HG02759 (cell line): ENCODE measurements at regions not wholly inside any gene's neighbourhood (a gene's known extent, or its start where the extent isn't known, plus 50 kb on each side); places are given as distances from the start of the nearest gene placed in this dataset.
"Not testable (repeated sequence)": the region's sequence is repeated elsewhere in the genome, so short reads cannot be mapped to it uniquely, and the experiment has no call there.

Experiments
- ATAC-seq: cut with Tn5 transposase; IDR thresholded peaks from one replicate; pipeline ENCODE4 v1.9.1; 2021; ENCODE audit warnings: mild to moderate bottlenecking, moderate library complexity; ENCODE audit not compliant: unreplicated experiment

DNA sequence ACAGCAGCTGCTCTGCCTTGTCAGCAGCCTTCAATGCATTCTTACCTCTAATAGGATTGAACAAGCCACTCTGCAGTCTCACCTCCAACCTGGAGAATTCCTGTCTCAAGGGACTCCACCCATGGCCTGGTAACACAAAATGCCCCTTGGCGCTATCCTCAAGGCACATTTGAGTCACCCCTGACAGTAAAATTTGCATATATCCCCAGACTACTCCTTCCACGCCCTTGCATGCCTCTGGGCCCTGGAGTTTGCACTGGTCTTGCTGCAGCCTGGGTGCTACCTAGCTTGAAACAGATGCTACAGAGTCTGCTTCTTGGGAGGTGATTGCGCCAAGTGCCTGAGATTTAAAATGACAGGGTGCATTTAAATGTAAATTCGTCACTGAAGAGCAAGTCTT lies 391.4 kb upstream of the MAF start:
- no peak for ATAC-seq

DNA sequence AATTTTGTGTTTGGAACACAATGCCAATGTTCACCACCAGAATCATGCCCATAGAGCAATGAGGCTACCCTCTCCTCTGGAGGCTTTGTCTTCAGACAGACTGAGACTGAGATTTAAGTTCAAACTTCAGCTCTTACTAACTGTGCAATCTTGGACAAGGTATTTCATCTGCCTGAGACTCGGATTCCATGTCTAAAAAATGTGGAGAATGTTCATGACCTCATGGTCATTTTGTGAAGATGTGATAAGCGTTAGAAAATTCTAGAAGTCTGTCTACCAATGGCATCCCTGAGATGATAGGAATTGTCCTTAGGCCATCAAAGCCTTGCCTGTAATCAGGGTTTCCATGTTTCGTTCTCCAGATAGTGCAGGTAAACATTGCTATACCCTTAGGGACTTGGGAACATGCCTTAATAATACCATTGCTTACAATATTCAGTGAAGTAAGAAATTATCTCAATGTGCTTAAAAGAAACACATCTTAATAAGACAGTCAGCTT lies 388.2 kb upstream of the MAF start:
- ATAC-seq, result no peak

DNA sequence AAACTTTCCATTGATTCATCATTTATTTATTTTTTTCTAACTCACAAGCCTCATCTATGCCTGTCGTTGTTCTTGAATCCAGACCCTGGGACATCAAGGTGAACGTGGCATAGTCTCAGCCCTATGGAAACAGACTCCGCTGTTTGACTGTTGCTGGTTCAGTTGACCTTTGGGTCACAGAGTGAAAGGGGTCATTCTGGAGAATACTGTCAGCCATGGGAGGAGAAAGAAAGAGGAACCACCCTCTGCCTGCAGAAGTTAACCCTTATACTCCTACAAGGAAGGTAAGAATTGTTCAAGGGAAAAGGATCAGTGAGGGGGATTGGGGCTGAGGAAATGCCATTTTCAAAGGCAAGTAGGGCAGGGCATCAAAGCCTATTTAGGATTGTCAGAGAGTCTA lies 387.6 kb upstream of the MAF start:
- ATAC-seq, result no peak

- ATAC-seq, result no peak
These were observed 385.8 kb upstream of the MAF start for GRCh38 chr16:79986352-79986751.

- ATAC-seq, result no peak
These were observed 385.1 kb upstream of the MAF start for GRCh38 chr16:79985606-79986005.

DNA sequence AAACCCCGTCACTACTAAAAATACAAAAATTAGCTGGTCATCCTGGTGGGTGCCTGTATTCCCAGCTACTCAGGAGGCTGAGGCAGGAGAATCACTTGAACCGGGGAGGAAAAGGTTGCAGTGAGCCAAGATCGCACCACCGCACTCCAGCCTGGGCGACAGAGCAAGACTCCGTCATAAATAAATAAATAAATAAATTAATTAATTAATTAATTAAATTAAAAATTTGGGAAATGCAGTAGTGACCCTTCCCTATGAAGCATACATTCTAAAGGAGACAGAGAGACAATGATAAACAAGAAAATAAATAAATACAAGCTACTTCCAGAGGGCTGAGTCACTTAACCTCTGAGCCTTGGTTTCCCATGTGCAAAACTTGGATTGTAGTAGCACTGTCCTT lies 383.6 kb upstream of the MAF start:
- ATAC-seq, result not testable (repeated sequence)

GRCh38 chr16:79982862-79983261 lies 382.3 kb upstream of the MAF start:
- ATAC-seq, result no peak

- ATAC-seq, result no peak
These were observed 381.8 kb upstream of the MAF start for GRCh38 chr16:79982361-79982760.

- ATAC-seq, result no peak
These were observed 381.3 kb upstream of the MAF start for GRCh38 chr16:79981814-79982213.

- ATAC-seq, result no peak
These were observed 380.3 kb upstream of the MAF start for GRCh38 chr16:79980650-79981521.

GRCh38 chr16:79977940-79978836 lies 377.7 kb upstream of the MAF start:
- ATAC-seq, result no peak

GRCh38 chr16:79973320-79973719 lies 372.8 kb upstream of the MAF start:
- no peak for ATAC-seq

DNA sequence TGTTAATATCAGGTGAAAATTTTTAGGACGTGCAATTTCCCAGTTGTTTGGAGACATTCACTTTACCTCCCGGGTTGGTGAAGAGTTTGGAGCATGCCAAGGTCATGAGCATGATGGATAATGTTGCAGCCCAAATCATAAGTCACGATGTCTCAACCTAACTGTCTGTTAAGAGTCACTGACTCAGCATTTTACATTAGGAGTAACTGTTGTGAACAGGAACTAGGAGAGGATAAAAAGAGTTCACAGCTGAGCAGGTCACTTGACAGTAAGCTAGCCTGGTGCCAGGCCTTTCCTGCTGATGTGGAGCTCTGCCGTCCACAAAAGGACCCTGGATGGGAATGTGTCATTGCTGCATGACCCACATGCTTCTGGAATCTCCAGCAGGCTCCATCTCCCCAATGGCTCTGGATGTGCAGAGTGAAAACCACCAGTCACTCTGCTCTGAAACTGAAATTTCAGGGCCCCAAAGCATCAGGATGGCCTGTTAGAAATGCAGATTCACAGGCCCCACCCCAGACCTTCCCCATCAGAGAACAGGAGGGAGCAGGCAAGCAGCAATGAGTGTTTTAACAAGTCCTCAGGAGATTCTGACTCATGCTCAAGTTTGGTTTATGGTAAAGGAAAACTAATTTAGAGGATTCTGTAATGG lies 371.6 kb upstream of the MAF start:
- no peak for ATAC-seq

- ATAC-seq, result no peak
These were observed 370.7 kb upstream of the MAF start for GRCh38 chr16:79971237-79971572.

- no peak for ATAC-seq
These were observed 370.2 kb upstream of the MAF start for GRCh38 chr16:79970551-79971236.

DNA sequence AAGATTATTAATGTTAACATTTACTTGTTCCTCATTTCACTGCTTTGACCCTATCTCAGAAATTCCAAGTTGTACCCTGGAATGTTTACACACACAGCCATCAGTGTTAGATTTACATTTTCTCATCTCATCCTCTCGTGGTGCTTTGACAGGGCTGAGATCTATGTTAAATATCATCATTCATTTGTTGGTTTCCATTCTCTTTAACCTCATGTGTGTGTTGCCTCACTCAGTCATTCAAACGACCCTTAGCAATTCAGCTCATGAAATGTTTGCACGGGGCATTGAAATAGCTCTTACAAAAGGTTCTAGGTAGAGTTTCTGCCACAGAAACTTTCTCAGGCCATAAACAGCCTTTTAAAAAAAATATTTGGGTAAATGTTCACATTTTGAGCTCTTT lies 369.6 kb upstream of the MAF start:
- no peak for ATAC-seq

GRCh38 chr16:79969458-79969857 lies 368.9 kb upstream of the MAF start:
- ATAC-seq, result no peak

- ATAC-seq, result no peak
These were observed 365.7 kb upstream of the MAF start for GRCh38 chr16:79966226-79966625.

DNA sequence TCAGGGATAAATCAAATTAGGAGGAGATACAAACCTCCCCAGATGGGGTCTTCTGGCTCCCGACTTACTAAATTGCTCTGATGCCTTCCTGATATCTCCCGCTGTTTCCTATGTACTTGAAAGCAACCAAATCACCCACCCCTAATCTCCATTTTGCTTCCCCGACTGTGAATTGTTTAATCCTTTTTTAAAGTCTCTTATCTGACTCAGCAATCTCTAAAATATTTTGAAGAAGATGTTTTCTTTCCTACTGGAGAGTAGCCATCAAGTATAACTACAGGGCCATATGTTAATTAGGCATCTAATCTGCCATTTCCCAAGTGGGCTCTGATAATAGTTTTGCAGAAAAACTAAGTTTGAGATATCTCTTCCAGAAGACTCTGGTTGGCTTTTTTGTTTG lies 365.2 kb upstream of the MAF start:
- no peak for ATAC-seq

GRCh38 chr16:79964104-79964503 lies 363.6 kb upstream of the MAF start:
- ATAC-seq, result no peak

DNA sequence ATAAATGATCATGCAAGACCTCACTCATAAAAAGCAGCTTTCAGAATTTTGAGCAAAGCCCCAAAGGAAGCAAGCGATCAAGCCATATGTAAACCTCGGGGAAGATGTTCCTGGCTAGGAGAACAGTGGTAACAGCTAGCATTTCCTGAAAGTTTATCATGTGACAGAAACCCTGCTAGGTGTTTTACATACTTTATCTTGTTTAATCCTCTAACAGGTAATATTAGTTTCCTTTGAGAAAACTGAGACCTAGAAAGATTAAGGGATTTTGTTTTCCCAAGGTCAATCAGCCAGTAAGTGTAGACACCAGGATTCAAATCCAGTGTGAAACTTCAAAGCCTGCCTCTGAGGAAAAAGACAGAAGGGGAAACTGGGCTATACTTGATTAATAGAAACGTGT lies 362.4 kb upstream of the MAF start:
- ATAC-seq, result no peak
